ENCODE measurements at regions not wholly inside any gene's neighbourhood (a gene's known extent, or its start where the extent isn't known, plus 50 kb on each side); places are given as distances from the start of the nearest gene placed in this dataset.
A peak's percentile ranks its signal among the peaks of the same experiment; 100 is the strongest.

GRCh38 chr2:41949883-41950665 lies 97.7 kb upstream of the PKDCC start:
- Histone ChIP-seq H3K27ac (no peak overlapping the region), H3K9me3 (no peaks in the 10 kb centered on the region), H3K4me3 (no peak overlapping the region), H3K4me1 (no peaks in the 10 kb centered on the region), H3K36me3 (ENCODE audit: insufficient read depth in 1 of 2, low read depth in 1 of 2) (no peaks in the 10 kb centered on the region), H3K27me3 (ENCODE audit: insufficient read depth in 3 of 3, low read length in 2 of 3) (no peaks in the 10 kb centered on the region)
- intact Hi-C loops (cut with DNase I), result no loop called here
- 53 to 63% (median 59%) methylated on average over 4 of the region's 4 CpGs for WGBS, 3 donors
- DNase-seq (no peak), ATAC-seq (no peak)
- TF ChIP-seq CTCF (IDR thresholded peaks at IDR 0.05), result no peak

GRCh38 chr2:41950666-41950960 lies 97.2 kb upstream of the PKDCC start:
- WGBS, 3 donors, result 74 to 88% (median 78%) methylated on average over 1 of the region's 1 CpG
- no peak overlapping the region for H3K27ac ChIP-seq
- no peaks in the 10 kb centered on the region for H3K27me3 ChIP-seq (ENCODE audit: insufficient read depth in 3 of 3, low read length in 2 of 3)
- no peak for TF ChIP-seq CTCF (IDR thresholded peaks at IDR 0.05)
- DNase-seq (no peak), ATAC-seq (no peak)
- no peaks in the 10 kb centered on the region for H3K4me1 ChIP-seq
- H3K36me3 ChIP-seq (ENCODE audit: insufficient read depth in 1 of 2, low read depth in 1 of 2), result no peaks in the 10 kb centered on the region
- intact Hi-C loops (cut with DNase I), result no loop called here
- no peaks in the 10 kb centered on the region for H3K9me3 ChIP-seq
- H3K4me3 ChIP-seq, result no peak overlapping the region

- no peaks in the 10 kb centered on the region for H3K9me3 ChIP-seq
- DNase-seq (no peak), ATAC-seq (no peak)
- H3K27me3 ChIP-seq (ENCODE audit: insufficient read depth in 3 of 3, low read length in 2 of 3), result no peaks in the 10 kb centered on the region
- 78 to 81% (median 80%) methylated on average over 16 of the region's 16 CpGs for WGBS, 3 donors
- H3K36me3 ChIP-seq (ENCODE audit: insufficient read depth in 1 of 2, low read depth in 1 of 2), result no peaks in the 10 kb centered on the region
- intact Hi-C loops (cut with DNase I), result no loop called here
- no peak overlapping the region for H3K27ac ChIP-seq
- no peaks in the 10 kb centered on the region for H3K4me1 ChIP-seq
- TF ChIP-seq CTCF (IDR thresholded peaks at IDR 0.05), result no peak
- no peak overlapping the region for H3K4me3 ChIP-seq
These were observed 93.2 kb upstream of the PKDCC start for GRCh38 chr2:41954304-41955291.

GRCh38 chr2:41955316-41956043 lies 92.3 kb upstream of the PKDCC start:
- DNase-seq (no peak), ATAC-seq (peak in 1 of 4 donors; percentile 20)
- no peaks in the 10 kb centered on the region for H3K27me3 ChIP-seq (ENCODE audit: insufficient read depth in 3 of 3, low read length in 2 of 3)
- 85 to 89% (median 85%) methylated on average over 5 of the region's 5 CpGs for WGBS, 3 donors
- no peak overlapping the region for H3K27ac ChIP-seq
- H3K4me1 ChIP-seq, result no peaks in the 10 kb centered on the region
- no peak overlapping the region for H3K4me3 ChIP-seq
- intact Hi-C loops (cut with DNase I), result no loop called here
- no peak for TF ChIP-seq CTCF (IDR thresholded peaks at IDR 0.05)
- H3K36me3 ChIP-seq (ENCODE audit: insufficient read depth in 1 of 2, low read depth in 1 of 2), result no peaks in the 10 kb centered on the region
- no peaks in the 10 kb centered on the region for H3K9me3 ChIP-seq
